Keratinocyte (primary cell): ENCODE measurements at regions not wholly inside any gene's neighbourhood (a gene's known extent, or its start where the extent isn't known, plus 50 kb on each side); places are given as distances from the start of the nearest gene placed in this dataset.

ENCODE experiments used
- DNase-seq: peaks from one replicate; pipeline ENCODE4 v3.0.0-alpha.2; 2011; ENCODE audit warnings: low read depth, missing footprints, low spot score
- FAIRE-seq: peaks from 2 replicates; lab custom pipeline; 2011; peaks lifted over from hg19 to GRCh38; lab: Jason Lieb, UNC
- H2AFZ ChIP-seq: 2 replicates; pipeline ENCODE4 v1.6.0; 2012; ENCODE audit warnings: low read length, control low read depth, inconsistent platforms; ENCODE audit not compliant: control insufficient read depth
- H3K27ac ChIP-seq: 2 replicates; pipeline ENCODE4 v1.5.1; 2011; ENCODE audit warnings: low read length; ENCODE audit not compliant: control insufficient read depth, insufficient read depth
- H3K27me3 ChIP-seq: 3 replicates; pipeline ENCODE4 v1.6.0; 2011; ENCODE audit warnings: low read length; ENCODE audit not compliant: control insufficient read depth, insufficient read depth; ENCODE audit errors: extremely low read depth
- H3K36me3 ChIP-seq, 2 experiments: 2 replicates in 1 of 2; 3 replicates in 1 of 2; pipeline ENCODE4 v1.5.1; 2011; ENCODE audit warnings: low read length in 2 of 2, mild to moderate bottlenecking in 1 of 2; ENCODE audit not compliant: control insufficient read depth in 2 of 2, insufficient read depth in 2 of 2; ENCODE audit errors: extremely low read depth in 1 of 2
- H3K4me1 ChIP-seq: 3 replicates; pipeline ENCODE4 v1.5.1; 2011; ENCODE audit warnings: low read length; ENCODE audit not compliant: control insufficient read depth, insufficient read depth; ENCODE audit errors: extremely low read depth
- H3K4me2 ChIP-seq: 3 replicates; pipeline ENCODE4 v1.6.0; 2011; ENCODE audit warnings: low read depth, low read length; ENCODE audit not compliant: control insufficient read depth, insufficient read depth; ENCODE audit errors: extremely low read depth
- H3K4me3 ChIP-seq, 3 experiments: fragments of 200-600 bp in 1 of 3; sonication (generic) in 1 of 3; 2 replicates in 2 of 3; 3 replicates in 1 of 3; pipeline ENCODE4 v1.5.1; 2011 to 2016; ENCODE audit warnings: low read length in 3 of 3, mild to moderate bottlenecking in 3 of 3, control low read depth in 2 of 3, inconsistent platforms in 1 of 3, low read depth in 1 of 3, mixed read lengths in 1 of 3, mixed run types in 1 of 3, moderate library complexity in 1 of 3; ENCODE audit not compliant: control insufficient read depth in 2 of 3, insufficient read depth in 2 of 3; ENCODE audit errors: extremely low read depth in 1 of 3
- H3K79me2 ChIP-seq: 2 replicates; pipeline ENCODE4 v1.6.0; 2012; ENCODE audit warnings: low read length; ENCODE audit not compliant: control insufficient read depth, insufficient read depth
- H3K9ac ChIP-seq: 3 replicates; pipeline ENCODE4 v1.6.0; 2011; ENCODE audit warnings: low read length; ENCODE audit not compliant: control insufficient read depth, insufficient read depth; ENCODE audit errors: extremely low read depth
- H3K9me1 ChIP-seq: 3 replicates; pipeline ENCODE4 v1.6.0; 2011; ENCODE audit warnings: low read length; ENCODE audit not compliant: control insufficient read depth, insufficient read depth; ENCODE audit errors: extremely low read depth
- H3K9me3 ChIP-seq: 2 replicates; pipeline ENCODE4 v1.5.1; 2012; ENCODE audit warnings: low read depth, low read length; ENCODE audit not compliant: control insufficient read depth
- H4K20me1 ChIP-seq: 3 replicates; pipeline ENCODE4 v1.6.0; 2011; ENCODE audit warnings: low read length; ENCODE audit not compliant: control insufficient read depth, insufficient read depth; ENCODE audit errors: extremely low read depth
- CTCF ChIP-seq, 3 experiments: IDR thresholded peaks in 1 of 3; conservative IDR thresholded peaks in 1 of 3; optimal IDR thresholded peaks in 1 of 3; 2 replicates in 2 of 3; 3 replicates in 1 of 3; pipeline versions ENCODE3 to v1.5.1; 2011; ENCODE audit warnings: low read length in 3 of 3, mild to moderate bottlenecking in 3 of 3, moderate library complexity in 2 of 3, control low read depth in 1 of 3, inconsistent platforms in 1 of 3; ENCODE audit not compliant: insufficient read depth in 2 of 3; ENCODE audit errors: extremely low read depth in 1 of 3
- EZH2 ChIP-seq: IDR thresholded peaks from one replicate; pipeline ENCODE4 v1.6.1; 2012; ENCODE audit warnings: inconsistent platforms, mild to moderate bottlenecking, low read length, moderate library complexity
- dilution Hi-C: fragments of 300-500 bp; cut with MboI; formaldehyde crosslinking; loops from one replicate; pipeline ENCODE4 v1.7.0; 2020; ENCODE audit warnings: low sequenced_read_pairs; ENCODE audit not compliant: extremely low pct_ligation_motif_present

- dilution Hi-C loops: no loop called here
- no peaks in the 10 kb centered on the region for H3K36me3 ChIP-seq
- H2AFZ ChIP-seq: no peak overlapping the region
- no peaks in the 10 kb centered on the region for H3K9me1 ChIP-seq
- H4K20me1 ChIP-seq: no peaks in the 10 kb centered on the region
- no peak overlapping the region for H3K4me3 ChIP-seq
- FAIRE-seq: no peak
- H3K4me1 ChIP-seq: no peaks in the 10 kb centered on the region
- no peak overlapping the region for H3K9ac ChIP-seq
- H3K9me3 ChIP-seq: no peaks in the 10 kb centered on the region
- TF ChIP-seq EZH2 (no peak), CTCF (optimal IDR thresholded peaks at IDR 0.05 in 1 of 3, IDR thresholded peaks at IDR 0.05 in 1 of 3, conservative IDR thresholded peaks at IDR 0.05 in 1 of 3; ENCODE audit: extremely low read depth in 1 of 3, insufficient read depth in 2 of 3, low read length in 3 of 3) (no peak)
- H3K27me3 ChIP-seq: no peaks in the 10 kb centered on the region
- no peak for DNase-seq
- H3K79me2 ChIP-seq: no peaks in the 10 kb centered on the region
- H3K4me2 ChIP-seq: no peak overlapping the region
- H3K27ac ChIP-seq: no peak overlapping the region
Measured at GRCh38 chr15:85897895-85898717, 103.4 kb upstream of the KLHL25 start.

GRCh38 chr15:85899927-85900326 lies 105.2 kb upstream of the KLHL25 start:
- Histone ChIP-seq H3K27ac (no peak overlapping the region), H4K20me1 (no peaks in the 10 kb centered on the region), H3K9ac (no peak overlapping the region), H2AFZ (no peak overlapping the region), H3K4me1 (no peaks in the 10 kb centered on the region), H3K4me3 (no peak overlapping the region), H3K9me3 (no peaks in the 10 kb centered on the region), H3K36me3 (no peaks in the 10 kb centered on the region), H3K27me3 (no peaks in the 10 kb centered on the region), H3K79me2 (no peaks in the 10 kb centered on the region), H3K4me2 (no peak overlapping the region), H3K9me1 (no peaks in the 10 kb centered on the region)
- FAIRE-seq (no peak), DNase-seq (no peak)
- dilution Hi-C loops: no loop called here
- no peak for TF ChIP-seq EZH2
- TF ChIP-seq CTCF (optimal IDR thresholded peaks at IDR 0.05 in 1 of 3, IDR thresholded peaks at IDR 0.05 in 1 of 3, conservative IDR thresholded peaks at IDR 0.05 in 1 of 3; ENCODE audit: extremely low read depth in 1 of 3, insufficient read depth in 2 of 3, low read length in 3 of 3): no peak
